ENCODE measurements at regions not wholly inside any gene's neighbourhood (a gene's known extent, or its start where the extent isn't known, plus 50 kb on each side); places are given as distances from the start of the nearest gene placed in this dataset.
"Not testable (repeated sequence)": the region's sequence is repeated elsewhere in the genome, so short reads cannot be mapped to it uniquely, and the experiment has no call there.

- DNase-seq, result no peak
These were observed 153.6 kb downstream of the MAGEB17 start for GRCh38 chrX:16320765-16321355.

GRCh38 chrX:16333453-16333852 lies 166.2 kb downstream of the MAGEB17 start:
- DNase-seq, result no peak

GRCh38 chrX:16335181-16335580 lies 167.9 kb downstream of the MAGEB17 start:
- DNase-seq, result no peak

GRCh38 chrX:16347968-16348670 lies 180.8 kb downstream of the MAGEB17 start:
- no peak for DNase-seq

GRCh38 chrX:16357902-16358301 lies 190.6 kb downstream of the MAGEB17 start:
- DNase-seq, result no peak

- not testable (repeated sequence) for DNase-seq
These were observed 192.8 kb downstream of the MAGEB17 start for GRCh38 chrX:16360056-16360455.

- DNase-seq, result no peak
These were observed 201.4 kb downstream of the MAGEB17 start for GRCh38 chrX:16368696-16369095.

GRCh38 chrX:16376056-16376455 lies 208.8 kb downstream of the MAGEB17 start:
- no peak for DNase-seq

GRCh38 chrX:16386126-16386525 lies 218.8 kb downstream of the MAGEB17 start:
- DNase-seq, result no peak

- DNase-seq, result no peak
These were observed 225.3 kb downstream of the MAGEB17 start for GRCh38 chrX:16392597-16392996.

GRCh38 chrX:16394290-16394689 lies 227.0 kb downstream of the MAGEB17 start:
- DNase-seq, result no peak

- no peak for DNase-seq
These were observed 236.5 kb downstream of the MAGEB17 start for GRCh38 chrX:16403808-16404207.

GRCh38 chrX:16416588-16416987 lies 233.4 kb upstream of the S100G start:
- no peak for DNase-seq

- no peak for DNase-seq
These were observed 231.3 kb upstream of the S100G start for GRCh38 chrX:16418650-16419049.

GRCh38 chrX:16427668-16428067 lies 222.3 kb upstream of the S100G start:
- no peak for DNase-seq

GRCh38 chrX:16429406-16429805 lies 220.6 kb upstream of the S100G start:
- DNase-seq, result no peak

GRCh38 chrX:16431266-16431665 lies 218.7 kb upstream of the S100G start:
- no peak for DNase-seq

GRCh38 chrX:16433021-16433420 lies 216.9 kb upstream of the S100G start:
- DNase-seq, result no peak

GRCh38 chrX:16435399-16435986 lies 214.5 kb upstream of the S100G start:
- no peak for DNase-seq

GRCh38 chrX:16436348-16437188 lies 213.4 kb upstream of the S100G start:
- DNase-seq, result peak; percentile 67 to 76

GRCh38 chrX:16440446-16440845 lies 209.5 kb upstream of the S100G start:
- no peak for DNase-seq

GRCh38 chrX:16444353-16444752 lies 205.6 kb upstream of the S100G start:
- DNase-seq, result no peak

- DNase-seq, result peak; percentile 15 to 20
These were observed 204.7 kb upstream of the S100G start for GRCh38 chrX:16445166-16445752.
